ENCODE measurements at regions not wholly inside any gene's neighbourhood (a gene's known extent, or its start where the extent isn't known, plus 50 kb on each side); places are given as distances from the start of the nearest gene placed in this dataset.

DNA sequence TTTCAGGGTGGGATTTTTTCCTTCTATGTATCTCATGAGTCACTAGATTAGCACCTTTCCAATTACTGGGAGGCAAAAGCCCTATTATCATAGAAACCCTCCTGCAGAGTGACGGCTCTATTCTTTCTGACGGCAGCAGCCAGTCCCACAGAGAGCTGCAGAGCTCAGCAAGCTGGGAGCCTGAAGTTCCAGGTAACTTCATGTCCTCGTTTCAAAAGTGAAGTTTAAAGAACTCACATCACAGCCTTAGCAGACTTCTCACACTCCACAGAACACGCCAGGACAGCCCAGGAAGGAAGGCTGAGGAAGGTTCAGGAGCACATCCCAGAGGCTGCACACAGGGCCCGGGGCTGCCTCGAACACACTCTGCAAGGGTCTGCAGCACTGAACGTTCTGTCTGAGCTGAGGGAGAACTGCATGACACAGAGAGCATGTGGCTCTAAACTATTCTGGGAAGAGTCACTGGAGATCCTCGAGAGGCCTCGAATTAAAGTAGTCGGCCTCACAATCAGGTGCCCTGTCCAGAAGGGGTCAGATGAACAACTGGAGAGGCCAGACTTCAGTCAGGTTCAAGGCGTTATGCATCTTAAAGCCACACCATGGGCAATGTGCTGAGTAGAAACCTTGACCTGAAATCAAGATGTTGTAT lies 104.2 kb upstream of the DRD2 start:
- DNase-seq, result peak; percentile 62

DNA sequence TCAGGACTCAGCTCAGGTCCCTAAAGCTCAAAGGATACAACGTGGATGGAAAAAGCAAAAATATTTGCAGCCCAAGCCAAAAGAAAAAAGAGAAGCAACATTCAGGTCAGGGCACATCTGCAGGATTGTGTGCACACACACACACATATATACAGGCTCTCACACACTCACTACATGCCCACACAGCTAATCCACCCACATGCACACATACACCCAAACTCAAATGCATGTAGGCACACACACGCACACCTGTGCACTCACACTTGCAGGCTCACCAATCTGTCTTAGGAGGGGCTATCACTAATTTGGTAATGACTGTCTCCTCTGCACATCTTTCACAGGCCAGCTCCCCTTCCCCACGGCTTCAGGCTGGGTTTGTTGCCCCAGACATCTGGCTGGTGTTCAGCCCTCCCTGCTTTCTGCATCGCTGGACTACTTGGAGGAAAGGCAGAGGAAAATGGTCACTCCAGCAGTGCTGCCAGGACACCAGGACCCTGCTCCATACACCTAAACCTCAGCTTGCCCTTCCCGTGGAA lies 103.6 kb upstream of the DRD2 start:
- no peak for DNase-seq

DNA sequence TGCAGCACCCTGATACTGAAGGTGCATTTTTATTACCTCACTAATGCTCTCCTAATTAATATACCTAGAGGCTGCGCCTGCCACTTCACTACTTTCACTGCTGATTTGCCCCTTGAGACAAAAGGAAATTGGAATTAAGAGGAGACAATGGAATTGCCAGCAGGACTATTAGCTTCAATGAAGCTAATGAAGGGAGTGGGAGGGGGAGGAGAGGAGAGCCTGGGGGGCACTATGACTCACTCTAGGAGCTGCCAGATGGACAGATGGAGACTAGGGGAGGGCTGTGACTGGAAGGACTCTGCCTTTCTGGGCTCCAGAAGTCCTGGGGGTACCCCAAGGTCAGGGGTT lies 102.8 kb upstream of the DRD2 start:
- no peak for DNase-seq

DNA sequence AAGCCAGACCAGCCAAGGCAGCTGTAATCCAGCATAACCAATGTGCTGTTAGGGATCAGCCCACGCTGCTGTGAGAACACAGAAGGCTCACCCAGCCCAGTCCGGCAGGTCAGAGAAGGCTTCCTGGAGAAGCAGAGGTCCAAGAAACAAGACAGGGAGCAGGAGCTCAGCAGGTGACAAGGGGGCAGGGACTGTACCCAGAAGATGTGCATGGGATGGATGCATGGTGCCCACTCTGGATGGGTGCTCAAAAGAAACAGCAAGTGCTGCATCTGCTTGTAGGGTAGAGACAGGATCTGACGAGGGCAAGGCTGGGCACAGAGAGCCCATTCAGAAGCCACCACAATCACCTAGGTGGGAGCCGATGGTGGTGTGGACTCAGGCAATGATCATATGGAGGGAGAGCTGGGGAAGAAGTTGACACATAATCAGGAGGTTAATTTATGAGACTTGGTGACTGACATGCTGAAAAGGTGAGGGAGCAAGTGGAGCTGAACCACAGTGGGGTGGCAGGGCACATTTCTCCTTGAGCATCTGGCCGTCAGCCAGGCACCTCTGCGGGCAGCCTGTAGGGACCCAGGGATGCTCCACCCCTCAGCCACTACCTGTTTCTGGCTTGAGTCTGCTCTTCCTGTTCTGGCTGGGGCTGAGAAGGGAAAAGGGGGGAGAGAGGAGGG lies 102.3 kb upstream of the DRD2 start:
- DNase-seq, result no peak

DNA sequence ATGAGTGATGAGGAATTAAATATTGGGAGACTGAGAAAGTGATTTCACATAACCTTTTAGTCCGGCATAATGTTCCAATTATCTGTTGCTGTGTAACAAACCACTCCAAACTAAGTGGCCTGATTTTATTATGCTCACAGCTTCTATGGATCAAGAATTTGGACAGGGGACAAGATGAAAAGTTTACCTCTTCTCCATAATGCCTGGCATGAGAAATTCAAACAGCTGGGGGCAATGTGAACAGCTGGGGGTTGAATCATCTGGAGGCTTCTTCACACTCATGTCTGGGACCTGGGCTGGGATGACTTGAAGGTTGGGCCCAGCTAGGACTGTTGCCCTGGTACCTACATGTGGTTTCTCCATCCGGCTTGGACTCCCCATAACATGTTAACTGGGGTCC lies 99.4 kb upstream of the DRD2 start:
- no peak for DNase-seq

DNA sequence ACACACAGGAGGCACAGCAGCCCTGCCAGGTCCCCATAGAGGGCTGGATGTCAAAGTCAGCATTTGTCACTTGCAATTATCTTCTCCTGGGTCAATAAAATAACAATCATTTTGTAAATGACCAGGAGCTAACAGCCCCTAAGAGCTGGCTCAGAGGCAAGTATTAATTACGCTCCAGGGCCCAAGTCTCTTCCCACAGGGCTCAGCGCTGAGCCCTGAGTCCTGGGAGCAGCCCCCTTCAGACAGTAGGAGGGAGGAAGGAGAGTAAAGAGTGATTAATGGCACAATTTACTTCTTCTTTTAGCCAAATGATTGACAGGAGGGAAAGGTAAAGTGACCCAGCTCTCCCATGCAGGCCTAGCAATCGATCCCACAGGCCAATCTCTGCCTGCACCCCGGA lies 99.0 kb upstream of the DRD2 start:
- DNase-seq, result peak; percentile 74

DNA sequence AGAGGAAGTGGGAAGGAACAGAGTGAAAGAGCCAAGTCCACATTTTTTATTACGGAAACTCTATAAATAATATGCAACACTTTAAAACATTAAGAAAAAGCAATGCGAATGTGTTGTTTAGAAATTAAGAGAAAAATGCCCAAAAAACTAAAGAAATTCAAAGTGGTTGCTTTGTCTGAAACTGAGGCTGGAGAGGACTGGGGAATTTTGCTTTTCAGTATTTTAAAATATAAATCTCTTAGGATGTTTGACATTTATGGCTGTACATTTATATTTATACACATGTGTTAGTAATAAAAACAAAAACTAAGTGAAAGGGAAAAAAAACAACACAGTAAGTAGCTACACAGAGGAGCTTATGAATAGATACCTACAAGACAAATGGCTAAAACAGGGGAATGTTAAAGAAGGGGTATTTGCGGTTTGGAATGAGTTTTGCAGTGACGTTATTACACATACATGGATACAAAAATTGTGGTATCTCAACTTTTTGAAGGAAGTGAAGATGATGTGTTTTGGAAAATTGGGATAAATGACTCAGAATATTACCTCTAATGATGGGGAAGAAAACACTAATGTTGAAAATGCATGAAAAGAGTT lies 97.0 kb upstream of the DRD2 start:
- DNase-seq, result no peak

DNA sequence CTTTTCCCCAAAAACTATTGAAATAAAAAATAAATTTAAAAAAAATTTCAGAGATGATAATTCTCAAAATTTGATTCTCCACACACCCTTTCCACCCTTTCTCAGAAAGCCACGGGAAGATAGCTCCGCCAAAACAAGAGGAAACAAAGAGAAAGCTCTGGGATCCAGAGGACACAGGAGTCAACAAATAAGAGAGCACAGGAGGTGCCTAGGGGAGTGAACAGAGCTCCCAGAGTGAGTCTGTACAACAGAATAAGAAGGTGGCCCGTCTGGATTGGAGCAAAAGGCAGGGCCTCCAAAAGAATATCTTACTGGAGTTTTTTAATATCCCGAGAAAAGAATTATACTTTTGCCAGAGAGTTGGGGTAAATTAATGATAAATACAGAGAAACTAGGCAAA lies 96.3 kb upstream of the DRD2 start:
- DNase-seq, result no peak

DNA sequence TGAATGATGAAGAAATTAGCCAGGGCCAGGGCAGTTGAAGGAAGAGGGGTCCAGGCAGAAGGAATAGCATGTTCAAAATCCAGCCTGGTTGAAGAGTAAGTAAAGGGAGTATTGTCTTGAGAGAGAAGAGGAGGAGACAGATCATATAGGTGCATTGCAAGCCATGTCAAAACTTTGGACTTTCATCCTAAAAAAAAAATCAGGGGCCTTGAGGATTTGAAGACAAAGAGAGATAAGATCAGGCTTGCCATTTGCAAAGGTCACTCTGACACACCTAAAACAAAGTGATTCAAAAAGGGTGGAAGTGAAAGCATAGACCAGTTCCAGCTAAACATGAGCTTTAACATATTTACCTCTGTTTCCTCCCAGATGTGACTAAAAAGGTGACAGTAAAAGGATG lies 95.7 kb upstream of the DRD2 start:
- no peak for DNase-seq

DNA sequence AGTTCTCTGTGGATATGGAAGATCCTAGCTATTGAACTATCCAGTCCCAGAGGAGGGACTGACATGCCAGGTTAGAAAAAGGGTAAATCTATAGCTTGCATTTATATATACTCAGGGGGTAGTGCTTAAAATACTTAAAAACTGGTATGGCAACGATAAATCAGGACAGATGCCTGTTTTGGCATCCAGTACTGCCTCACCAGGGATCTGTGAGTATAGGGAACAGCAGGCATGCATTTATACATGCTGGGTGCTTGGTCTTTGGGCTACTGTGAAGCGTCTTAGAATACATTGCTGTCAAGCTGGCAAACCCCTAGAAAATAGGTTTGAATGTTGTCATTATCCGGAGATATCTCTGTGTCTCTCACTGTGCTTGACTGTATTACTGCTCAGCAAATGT lies 94.2 kb upstream of the DRD2 start:
- no peak for DNase-seq

DNA sequence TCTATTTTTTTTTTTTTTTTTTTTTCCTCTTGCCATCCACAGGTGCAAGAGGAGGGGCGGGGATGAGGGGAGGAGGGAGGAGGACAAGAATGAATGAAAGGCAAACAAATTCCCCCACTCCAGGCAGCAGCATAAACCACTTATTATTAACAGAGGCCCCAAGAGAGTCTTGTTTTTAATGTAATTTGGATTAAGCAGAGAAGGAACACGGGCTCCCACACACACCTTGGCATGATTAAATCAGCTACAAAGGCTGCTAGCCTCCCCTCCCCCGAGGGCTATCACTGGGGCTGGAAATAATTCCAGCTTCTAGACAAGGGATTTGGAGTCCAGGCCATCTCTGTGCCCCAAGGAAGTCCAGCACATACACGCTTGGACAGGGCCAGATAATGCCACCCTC lies 93.4 kb upstream of the DRD2 start:
- peak; percentile 39 for DNase-seq

DNA sequence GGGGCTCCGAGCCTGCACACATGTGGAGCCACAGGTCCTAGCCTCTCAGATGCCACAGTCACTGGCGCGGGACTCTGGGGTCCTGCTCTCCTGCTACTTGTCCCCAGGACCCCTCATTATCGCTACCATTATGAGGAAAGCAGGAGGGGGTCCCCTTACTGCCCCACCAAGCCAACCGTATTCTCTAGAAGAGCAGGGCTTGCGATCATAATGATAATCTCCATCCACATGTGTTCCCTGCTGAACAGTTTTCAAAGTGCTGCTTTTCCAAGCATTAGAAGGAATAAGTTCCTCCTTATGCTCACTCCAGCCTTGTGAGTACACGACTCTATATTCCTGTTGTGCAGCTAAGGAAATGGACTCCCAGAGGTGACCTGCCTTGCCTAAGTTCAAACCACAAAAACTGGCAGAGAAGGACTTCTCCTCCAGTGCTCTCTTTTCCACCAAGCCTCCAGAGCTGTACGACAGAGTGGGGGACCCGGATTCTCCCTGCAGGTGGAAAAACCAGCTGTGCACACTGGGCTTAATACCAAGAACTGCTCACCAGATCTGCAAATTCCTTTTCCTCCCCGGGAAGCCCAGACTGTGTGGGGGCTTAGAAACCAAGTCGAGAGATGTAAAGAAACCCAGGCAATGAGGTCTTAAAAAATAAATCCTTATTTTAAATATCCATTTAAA lies 92.8 kb upstream of the DRD2 start:
- no peak for DNase-seq

DNA sequence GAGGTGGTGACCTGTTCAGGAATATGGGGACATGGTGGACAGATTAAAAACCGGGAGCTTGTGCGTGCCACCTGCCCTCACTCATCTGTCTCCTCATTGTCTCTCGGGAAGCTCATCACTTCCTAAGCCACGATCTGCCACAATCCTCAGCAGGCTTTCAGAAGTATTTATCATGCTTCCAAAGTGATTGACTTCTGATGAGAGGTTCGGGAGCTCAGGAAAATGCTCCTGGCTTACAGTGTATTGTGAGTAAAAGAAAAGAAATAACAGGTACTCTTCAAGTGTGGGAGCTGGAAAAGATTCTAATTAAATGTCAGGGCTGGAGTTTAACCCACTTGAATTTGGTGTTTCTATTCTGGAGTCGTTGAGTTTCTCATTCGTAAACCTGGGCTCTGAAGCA lies 91.9 kb upstream of the DRD2 start:
- no peak for DNase-seq

DNA sequence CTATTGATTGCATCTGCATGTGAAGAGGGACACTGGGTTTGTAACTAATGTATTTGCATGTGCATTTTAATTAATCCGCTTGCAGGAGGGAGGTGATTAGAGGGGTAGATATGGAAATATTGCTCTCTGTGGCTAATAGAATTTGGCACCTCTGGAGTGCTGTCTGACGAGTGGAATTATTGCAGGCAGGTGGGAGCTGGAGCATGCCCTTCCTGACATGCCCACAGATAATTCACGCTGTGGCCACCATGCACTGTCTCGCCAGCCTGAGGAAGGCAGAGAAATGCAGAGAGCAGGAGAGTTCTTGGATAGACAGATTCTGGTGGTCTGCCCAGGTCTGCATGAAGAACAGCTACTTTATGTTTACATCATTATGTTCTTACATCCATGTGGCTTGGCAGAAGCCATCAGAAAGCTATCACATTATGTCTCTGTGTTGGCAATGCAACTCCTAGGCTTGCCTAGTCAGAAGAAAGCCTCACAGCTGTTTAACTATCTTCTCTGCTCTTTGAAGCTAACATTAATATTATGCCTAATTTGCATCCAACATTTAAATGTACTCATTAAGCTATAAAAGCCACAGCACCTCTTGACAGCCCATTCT lies 89.4 kb upstream of the DRD2 start:
- DNase-seq, result no peak

DNA sequence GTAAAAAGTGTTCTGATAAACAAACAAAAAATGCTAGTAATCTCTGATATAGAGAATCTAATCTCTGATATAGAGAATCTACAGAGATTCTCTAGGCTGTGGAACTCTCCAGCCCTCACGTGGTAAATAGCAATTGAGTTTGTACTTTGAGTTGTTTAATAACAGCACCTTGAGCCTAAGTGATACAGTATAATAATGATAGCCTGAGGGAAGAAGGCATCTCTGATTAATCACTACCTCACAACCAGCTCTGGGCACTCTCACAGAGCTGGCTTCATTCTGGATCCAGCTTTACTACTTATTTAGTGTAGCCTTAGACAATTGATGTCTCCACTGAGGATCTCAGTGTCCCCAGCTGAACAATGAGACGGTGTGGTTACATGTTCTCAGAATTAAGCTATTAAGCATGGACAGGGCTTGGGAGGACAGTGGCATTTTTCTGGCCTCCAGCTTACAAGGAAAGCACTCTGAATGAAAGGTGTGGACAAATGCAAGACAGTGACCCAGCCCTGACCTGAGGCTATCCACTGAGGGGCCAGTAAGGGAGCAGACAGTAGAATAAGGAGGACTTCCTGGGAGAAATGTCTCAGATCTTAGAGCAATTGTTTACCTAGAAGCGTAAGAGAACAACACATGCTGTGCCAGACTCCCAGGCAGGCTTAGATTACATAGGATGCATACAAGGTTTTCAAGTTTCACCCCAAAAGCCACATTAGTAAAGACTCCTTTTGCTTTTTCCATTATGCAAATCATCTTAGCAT lies 88.7 kb upstream of the DRD2 start:
- DNase-seq, result no peak

DNA sequence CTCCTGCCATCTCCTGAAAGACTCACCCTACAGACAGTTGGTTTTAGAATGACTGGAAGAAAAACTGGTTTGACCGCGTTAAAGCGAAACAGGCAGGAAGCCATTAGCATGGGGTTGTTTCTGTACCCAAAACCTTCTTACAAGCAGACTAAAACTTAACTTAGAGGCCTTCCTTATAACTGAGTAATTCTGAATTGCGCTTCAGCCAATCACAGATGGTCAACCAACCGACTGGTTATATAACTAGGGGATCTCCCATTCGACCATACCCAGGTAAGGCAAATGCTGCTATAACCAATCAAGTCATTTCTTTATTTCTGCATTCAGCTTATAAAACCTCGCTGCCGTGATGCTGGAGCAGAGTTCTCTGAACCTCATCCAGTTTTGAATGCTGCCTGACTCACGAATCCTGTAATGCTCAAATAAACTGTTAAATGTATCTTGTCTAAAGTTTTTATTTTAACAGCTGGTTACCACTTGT lies 87.8 kb upstream of the DRD2 start:
- DNase-seq, result no peak

DNA sequence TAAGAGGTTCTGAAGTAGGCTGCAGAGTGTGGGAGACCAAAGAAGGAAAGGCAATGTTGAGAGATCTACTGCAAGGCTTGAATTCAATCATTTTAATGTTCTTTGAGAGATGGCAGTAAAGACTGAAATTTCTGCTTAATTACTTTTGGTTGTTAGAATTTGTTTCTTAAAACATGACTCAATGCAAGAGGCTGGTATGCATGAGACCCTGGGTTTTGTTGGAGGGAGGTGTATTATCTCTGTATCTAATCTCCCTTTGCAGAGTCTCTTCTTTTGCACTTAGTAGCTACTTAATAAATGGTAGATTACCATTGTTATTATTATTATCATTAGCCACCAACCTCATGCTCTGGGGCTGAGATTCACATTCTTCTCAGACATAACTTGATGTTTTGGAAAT lies 87.4 kb upstream of the DRD2 start:
- no peak for DNase-seq

DNA sequence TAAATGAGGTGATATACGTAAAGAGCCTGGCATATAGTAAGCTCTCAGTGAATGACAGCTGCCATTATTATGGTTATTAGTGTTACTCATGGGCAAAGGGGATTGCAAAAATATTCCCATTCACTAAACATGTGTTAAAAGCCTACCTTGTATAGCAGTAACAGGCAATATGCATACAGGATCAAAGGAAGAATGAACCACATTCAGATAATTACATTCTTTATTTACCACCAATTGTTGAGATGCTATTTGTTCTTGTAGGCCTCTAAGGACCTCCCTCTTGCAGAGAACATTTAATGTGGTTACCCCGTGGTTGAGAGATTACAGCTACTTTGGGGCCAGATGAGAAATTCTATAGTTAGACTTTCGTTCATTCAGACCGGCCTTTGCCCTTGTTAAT lies 82.7 kb upstream of the DRD2 start:
- DNase-seq, result no peak

DNA sequence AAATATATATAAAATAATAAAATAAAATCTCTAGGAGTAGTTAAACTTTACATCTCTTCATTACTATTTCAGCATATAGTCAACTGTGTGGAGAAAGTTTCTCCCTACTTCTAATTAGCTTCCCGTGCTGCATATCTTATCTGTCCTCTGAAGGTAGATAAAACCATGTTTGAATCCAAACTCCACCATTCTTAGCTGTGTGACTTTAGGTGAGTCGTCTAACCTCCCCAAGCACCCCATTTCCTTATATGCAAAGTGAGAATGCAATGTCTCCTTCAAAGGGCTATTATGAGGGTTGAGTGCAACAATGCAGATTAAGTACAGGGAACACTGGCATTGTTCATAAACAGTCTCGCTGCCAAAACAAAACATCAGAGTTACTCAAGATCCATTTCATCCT lies 80.8 kb upstream of the DRD2 start:
- no peak for DNase-seq

DNA sequence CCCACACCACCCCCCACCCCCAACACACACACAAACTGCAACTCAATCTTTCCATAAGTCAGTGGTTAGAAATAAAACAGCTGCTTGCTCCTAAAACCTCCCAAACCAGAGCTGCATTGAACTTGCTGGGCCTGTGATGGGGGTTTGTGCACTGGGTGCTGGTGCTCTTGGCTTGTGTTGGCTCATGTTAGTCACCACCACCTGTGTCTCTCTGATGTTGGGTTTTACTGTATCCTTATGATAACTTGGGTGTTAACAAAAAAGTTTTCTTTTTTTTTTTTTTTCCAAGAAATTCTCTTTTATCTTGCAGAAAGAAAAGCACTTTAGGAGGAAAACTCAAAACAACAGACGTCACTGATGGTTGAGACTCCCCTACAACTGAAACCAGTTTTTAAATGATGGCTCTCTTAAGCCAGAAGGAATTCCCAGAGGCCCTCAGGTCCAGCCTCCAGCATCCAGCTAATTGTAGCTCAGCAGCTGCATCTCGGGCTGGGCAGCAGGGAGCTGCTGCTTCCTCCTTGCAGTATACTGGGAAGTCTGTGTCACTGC lies 79.9 kb upstream of the DRD2 start:
- DNase-seq, result peak; percentile 35

DNA sequence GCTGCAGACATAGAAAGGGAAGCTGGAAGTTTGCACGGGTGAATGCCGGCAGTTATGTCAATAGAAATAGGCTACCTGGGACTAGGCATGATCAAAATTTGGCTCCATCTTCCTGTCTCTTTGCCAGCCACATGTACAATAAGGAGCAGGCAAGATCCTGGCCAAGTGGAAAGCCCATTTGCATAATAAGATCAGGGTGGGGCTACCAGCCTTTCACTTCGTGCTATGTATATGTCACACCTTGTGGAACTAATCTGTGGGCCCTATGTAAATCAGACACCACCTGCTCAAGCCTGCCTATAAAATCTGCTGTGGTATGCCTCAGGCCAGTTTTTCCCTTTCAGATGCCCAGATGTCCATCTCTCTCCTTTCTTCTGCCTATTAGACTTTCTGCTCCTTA lies 79.3 kb upstream of the DRD2 start:
- no peak for DNase-seq

DNA sequence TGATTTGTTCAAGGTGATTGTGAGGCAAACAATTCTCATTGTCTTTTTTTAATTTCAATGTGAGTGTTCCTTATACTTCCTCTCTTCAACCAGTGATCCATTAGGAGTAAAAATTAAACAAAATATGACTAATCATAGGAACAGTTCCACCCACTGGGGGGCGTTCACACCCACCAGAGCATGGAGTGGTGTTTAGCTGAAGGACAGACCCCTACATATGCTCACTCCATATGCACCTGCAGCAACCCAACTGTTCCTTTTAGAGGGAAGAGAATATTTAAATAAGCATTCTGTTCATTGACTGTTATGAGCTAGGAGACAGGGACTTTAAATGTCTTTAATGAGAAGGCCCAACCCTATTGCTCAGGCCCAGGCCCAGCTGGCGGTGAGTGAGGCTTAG lies 78.7 kb upstream of the DRD2 start:
- no peak for DNase-seq
